HG03378 (cell line): ENCODE measurements at regions not wholly inside any gene's neighbourhood (a gene's known extent, or its start where the extent isn't known, plus 50 kb on each side); places are given as distances from the start of the nearest gene placed in this dataset.

Experiments
- ATAC-seq: cut with Tn5 transposase; IDR thresholded peaks from one replicate; pipeline ENCODE4 v1.9.1; 2021; ENCODE audit warnings: mild to moderate bottlenecking, moderate library complexity; ENCODE audit not compliant: unreplicated experiment

GRCh38 chr2:43129676-43130547 lies 96.5 kb downstream of the ZFP36L2 start:
- ATAC-seq: no peak

GRCh38 chr2:43128559-43128955 lies 97.8 kb downstream of the ZFP36L2 start:
- ATAC-seq: no peak

GRCh38 chr2:43127941-43128558 lies 98.4 kb downstream of the ZFP36L2 start:
- ATAC-seq: no peak

GRCh38 chr2:43127208-43127940 lies 99.0 kb downstream of the ZFP36L2 start:
- no peak for ATAC-seq

DNA sequence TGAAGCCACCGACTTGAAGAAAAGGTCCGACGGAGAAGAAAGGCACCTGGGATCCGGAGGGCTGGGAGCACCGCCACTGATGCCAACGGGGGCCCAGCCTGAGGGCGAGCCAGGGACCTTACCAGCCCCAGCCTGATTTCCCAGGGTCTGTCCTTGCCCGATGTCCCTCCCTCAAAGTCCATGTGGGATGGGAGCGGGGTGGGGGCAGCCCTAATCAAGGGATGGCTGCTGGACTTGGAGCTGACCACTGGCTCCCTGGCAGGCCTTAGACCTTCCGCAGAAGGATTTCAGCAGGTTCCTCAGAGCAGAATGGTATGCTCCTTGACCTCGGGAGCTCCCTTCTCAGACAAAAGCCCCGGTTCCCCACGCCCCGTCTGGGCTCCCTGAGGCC lies 99.6 kb downstream of the ZFP36L2 start:
- no peak for ATAC-seq

DNA sequence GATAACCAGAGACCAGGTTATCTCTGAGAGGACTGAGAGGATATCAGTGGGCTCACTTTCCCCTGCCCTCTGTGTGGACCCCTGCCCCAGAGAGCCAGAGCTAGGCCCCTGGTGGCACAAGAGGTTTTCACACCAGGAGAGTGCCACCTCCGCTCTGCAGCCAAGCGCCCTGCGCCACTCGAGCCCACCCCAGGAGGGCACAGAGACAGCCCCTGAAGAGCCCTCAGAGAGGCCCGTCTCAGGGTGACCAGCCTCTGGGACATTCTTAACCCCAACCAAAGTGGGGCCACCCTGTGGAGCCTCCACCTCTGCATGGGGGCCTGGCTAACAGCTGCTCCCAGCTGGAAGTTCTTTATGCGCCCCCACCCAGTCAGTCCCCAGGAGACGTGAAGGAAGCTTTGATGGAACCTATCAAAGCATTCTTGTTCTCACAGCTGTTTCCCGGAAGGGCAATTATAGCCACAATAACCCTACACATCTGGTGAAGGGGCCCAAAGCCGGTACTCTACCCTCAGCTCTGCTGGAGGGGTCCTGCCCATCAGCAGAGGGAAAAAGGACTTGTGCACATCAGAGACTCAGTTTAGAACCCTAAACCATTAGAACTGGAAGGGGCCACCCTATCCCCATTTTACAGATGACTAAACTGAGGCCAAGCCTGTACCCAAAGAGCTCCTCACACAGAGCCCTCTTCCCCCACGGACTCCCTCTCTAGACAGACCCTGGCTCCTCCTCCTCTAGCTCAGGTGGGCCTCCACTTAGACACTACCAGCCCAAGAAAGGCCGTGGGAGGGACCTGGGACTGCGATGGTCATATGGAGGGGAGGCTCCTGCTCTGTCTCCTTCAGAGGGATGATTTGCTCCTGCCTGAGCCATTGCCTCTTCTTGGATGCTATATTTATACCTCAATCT lies 101.1 kb downstream of the ZFP36L2 start:
- ATAC-seq: no peak

GRCh38 chr2:43124687-43125057 lies 101.7 kb downstream of the ZFP36L2 start:
- ATAC-seq: no peak

DNA sequence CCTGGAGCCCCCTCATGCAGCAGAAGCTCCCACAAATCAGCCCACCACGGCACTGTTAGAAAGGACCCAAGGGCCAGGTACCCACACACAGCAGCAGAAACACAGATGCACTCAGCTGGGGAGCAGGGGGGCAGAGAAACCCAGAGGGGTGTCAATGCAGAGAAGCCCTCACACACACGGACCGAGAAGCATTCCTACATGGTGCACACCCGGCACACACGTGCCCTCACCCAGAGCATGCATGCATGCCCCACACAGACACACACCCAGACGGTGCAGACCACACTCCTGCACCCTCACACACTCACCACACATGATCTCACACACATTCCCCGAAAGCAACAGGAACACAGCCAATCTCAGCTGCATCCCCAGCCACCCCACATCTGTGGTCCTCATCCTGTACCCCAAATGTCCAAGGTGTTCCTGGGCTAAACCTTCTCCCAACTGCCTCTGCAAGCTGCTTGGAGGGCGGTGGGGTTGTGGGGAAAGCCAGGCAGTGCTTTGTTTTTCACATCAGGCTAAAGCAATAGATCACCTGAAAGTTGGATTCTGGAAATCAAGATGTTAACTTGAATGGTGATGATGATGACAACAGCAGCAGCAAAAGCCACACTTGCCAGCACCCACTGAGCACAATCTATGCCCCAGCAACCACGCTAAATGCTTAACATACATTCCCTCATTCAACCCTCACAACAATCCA lies 102.3 kb downstream of the ZFP36L2 start:
- ATAC-seq: no peak

DNA sequence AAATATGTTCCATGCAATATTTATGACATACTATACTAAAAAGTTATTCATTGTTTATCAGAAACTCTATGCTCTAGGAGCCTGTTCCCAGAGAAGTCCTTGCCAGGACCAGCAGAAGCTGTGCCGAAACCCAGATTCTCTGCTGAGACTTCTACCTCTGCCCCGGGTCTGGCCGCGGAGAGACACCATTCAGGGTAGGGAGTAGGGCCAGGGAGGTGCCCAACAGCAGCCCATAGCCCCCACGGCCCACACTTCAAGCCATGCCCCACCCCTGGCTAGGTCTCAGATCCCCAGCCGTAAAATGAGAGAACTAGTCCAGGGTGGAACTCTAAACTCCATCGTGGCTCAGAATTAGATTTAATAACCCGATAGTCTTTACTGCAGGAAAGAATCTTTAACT lies 102.9 kb downstream of the ZFP36L2 start:
- no peak for ATAC-seq

- no peak for ATAC-seq
These were observed 103.4 kb downstream of the ZFP36L2 start for GRCh38 chr2:43123028-43123427.

- ATAC-seq: no peak
These were observed 104.7 kb downstream of the ZFP36L2 start for GRCh38 chr2:43121580-43122314.

- no peak for ATAC-seq
These were observed 107.1 kb downstream of the ZFP36L2 start for GRCh38 chr2:43119303-43119702.

DNA sequence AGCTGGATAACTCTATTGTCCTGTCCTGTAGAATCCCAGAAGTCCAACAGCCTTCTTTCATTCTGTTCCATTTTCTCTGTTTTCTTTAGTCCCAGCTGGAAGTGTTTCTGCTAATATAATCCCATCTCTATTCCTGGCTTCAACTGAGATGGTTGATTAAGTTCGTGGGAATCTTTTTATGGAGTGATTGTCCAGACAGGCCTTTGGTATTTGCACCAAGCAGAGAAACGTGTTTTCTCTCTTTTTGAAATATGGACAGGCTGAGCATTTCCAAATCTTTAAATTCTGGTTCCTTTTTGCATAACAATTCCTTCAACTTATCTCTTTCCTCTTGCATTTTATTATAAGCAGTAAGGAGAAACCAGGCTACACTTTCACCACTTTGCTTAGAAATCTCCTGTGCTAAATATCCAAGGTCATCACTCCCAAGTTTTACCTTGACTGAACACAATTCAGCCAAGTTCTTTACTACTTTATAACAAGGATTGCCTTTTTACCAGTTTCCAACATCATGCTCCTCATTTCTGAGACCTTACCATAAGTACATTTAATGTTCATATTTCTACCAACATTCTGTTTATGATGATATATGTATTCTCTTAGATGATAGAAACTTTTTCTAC lies 108.8 kb downstream of the ZFP36L2 start:
- no peak for ATAC-seq

GRCh38 chr2:43116988-43117387 lies 109.4 kb downstream of the ZFP36L2 start:
- no peak for ATAC-seq

DNA sequence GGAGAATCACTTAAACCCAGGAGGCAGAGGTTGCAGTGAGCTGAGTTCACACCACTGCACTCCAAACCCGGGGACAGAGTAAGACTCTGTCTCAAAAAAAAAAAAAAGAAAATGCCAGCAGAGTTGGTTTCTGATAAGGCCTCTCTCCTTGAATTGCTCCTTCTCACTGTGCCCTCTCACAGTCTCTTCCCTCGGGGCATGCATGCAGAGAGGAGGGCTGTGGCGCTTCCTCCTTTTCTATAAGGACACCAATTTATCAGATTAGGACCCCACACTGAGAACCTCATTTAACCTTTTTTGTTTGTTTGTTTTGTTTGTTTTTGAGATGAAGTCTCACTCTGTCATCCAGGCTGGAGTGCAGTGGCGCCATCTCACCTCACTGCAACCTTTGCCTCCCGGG lies 110.5 kb downstream of the ZFP36L2 start:
- ATAC-seq: no peak

- no peak for ATAC-seq
These were observed 112.2 kb downstream of the ZFP36L2 start for GRCh38 chr2:43114210-43114609.

- no peak for ATAC-seq
These were observed 114.4 kb downstream of the ZFP36L2 start for GRCh38 chr2:43111788-43112554.

GRCh38 chr2:43110442-43110871 lies 115.9 kb downstream of the ZFP36L2 start:
- no peak for ATAC-seq
